ENCODE measurements at regions not wholly inside any gene's neighbourhood (a gene's known extent, or its start where the extent isn't known, plus 50 kb on each side); places are given as distances from the start of the nearest gene placed in this dataset.

- no peak for TF ChIP-seq CTCF (IDR thresholded peaks at IDR 0.05)
- Histone ChIP-seq H3K9me3 (no peaks in the 10 kb centered on the region), H3K27ac (no peak overlapping the region), H3K4me1 (no peaks in the 10 kb centered on the region), H3K36me3 (no peaks in the 10 kb centered on the region), H3K27me3 (no peaks in the 10 kb centered on the region), H3K4me3 (no peak overlapping the region)
- intact Hi-C loops (cut with DNase I; ENCODE audit: low total_unique reads), result no loop called here
- no peak for DNase-seq
Observed at GRCh38 chr11:13126430-13126829, 117.3 kb downstream of the RASSF10 start.

DNA sequence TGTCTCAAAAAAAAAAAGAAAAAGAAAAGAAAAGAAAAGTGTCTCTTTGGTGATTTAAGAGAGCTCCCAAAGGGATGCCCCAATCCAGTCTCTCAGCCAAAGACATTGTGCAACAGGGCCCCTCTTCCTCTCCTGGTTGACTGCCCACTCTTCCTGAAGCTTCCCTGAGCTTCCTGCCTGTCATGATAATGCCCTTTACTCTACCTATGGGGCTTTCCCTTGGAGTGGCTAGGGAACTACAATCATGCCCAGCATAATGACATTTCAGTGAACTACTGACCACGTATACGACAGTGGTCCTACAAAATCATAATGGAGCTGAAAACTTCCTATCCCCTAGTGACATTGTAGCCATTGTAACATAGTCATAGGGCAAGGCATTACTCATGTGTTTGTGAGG lies 118.0 kb downstream of the RASSF10 start:
- H3K4me3 ChIP-seq, result no peak overlapping the region
- intact Hi-C loops (cut with DNase I; ENCODE audit: low total_unique reads), result no loop called here
- H3K27me3 ChIP-seq, result no peaks in the 10 kb centered on the region
- no peaks in the 10 kb centered on the region for H3K4me1 ChIP-seq
- H3K9me3 ChIP-seq, result no peaks in the 10 kb centered on the region
- no peak for DNase-seq
- H3K27ac ChIP-seq, result no peak overlapping the region
- TF ChIP-seq CTCF (IDR thresholded peaks at IDR 0.05), result no peak
- no peaks in the 10 kb centered on the region for H3K36me3 ChIP-seq

DNA sequence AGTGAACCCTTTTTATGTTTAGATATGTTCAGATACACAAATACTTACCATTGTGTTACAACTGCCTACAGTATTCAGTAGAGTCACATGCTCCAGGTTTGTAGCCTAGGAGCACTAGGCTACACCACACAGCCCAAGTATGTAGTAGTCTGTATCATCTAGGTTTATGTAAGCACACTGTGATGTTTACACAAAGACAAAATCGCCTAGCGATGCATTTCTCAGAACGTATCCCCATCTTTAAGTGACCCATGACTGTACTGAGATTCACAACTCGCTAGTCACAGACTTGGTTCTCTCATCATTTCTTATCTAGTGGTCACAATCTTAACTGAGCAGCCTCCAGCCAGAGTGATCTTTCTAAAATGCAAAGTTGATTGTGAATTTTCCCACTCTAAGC lies 119.2 kb downstream of the RASSF10 start:
- H3K9me3 ChIP-seq, result no peaks in the 10 kb centered on the region
- H3K36me3 ChIP-seq, result no peaks in the 10 kb centered on the region
- H3K4me1 ChIP-seq, result no peaks in the 10 kb centered on the region
- TF ChIP-seq CTCF (IDR thresholded peaks at IDR 0.05), result no peak
- H3K4me3 ChIP-seq, result no peak overlapping the region
- H3K27ac ChIP-seq, result no peak overlapping the region
- DNase-seq, result no peak
- intact Hi-C loops (cut with DNase I; ENCODE audit: low total_unique reads), result no loop called here
- H3K27me3 ChIP-seq, result no peaks in the 10 kb centered on the region

- Histone ChIP-seq H3K4me1 (no peaks in the 10 kb centered on the region), H3K4me3 (no peak overlapping the region), H3K27ac (no peak overlapping the region), H3K9me3 (no peaks in the 10 kb centered on the region), H3K27me3 (no peaks in the 10 kb centered on the region), H3K36me3 (no peaks in the 10 kb centered on the region)
- TF ChIP-seq CTCF (IDR thresholded peaks at IDR 0.05), result no peak
- intact Hi-C loops (cut with DNase I; ENCODE audit: low total_unique reads), result no loop called here
- DNase-seq, result no peak
Observed at GRCh38 chr11:13134066-13134465, 125.0 kb downstream of the RASSF10 start.

DNA sequence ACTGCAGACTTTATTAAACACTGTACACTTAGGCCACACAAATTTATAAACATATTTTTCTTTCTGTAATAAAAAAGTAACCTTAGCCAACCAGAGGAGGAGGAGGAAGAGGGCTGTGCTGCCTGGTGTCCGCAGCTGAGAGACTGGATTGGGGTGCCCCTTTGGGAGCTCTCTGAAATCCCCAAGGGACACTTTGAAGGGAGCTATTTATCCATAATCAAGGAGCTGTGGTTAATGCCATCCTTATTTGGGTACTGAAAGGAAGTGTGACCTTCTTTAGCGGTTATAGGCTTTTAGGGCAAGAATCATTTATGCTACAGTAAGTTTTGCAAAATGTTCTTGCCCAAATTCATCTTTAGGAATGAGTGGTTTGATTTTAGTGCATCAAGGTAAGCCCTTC lies 125.8 kb downstream of the RASSF10 start:
- Histone ChIP-seq H3K27me3 (no peaks in the 10 kb centered on the region), H3K36me3 (no peaks in the 10 kb centered on the region), H3K9me3 (no peaks in the 10 kb centered on the region), H3K27ac (no peak overlapping the region), H3K4me3 (no peak overlapping the region), H3K4me1 (no peaks in the 10 kb centered on the region)
- intact Hi-C loops (cut with DNase I; ENCODE audit: low total_unique reads), result loop anchor here (1.0 kb wide), 1 partner anchor 11 kb away; no protein-coding TSS in a partner anchor
- no peak for DNase-seq
- no peak for TF ChIP-seq CTCF (IDR thresholded peaks at IDR 0.05)
